Testis (tissue), 2 donors: ENCODE measurements at regions not wholly inside any gene's neighbourhood (a gene's known extent, or its start where the extent isn't known, plus 50 kb on each side); places are given as distances from the start of the nearest gene placed in this dataset.
A peak's percentile ranks its signal among the peaks of the same experiment; 100 is the strongest.
"Not testable (repeated sequence)": the region's sequence is repeated elsewhere in the genome, so short reads cannot be mapped to it uniquely, and the experiment has no call there.

Experiments
- DNase-seq: peaks from one replicate; pipeline ENCODE4 v3.0.0-alpha.2; 2019
- H3K27ac ChIP-seq, 2 donors: fragments of 200-600 bp; sonication (generic); one replicate each; pipeline ENCODE4 v1.5.1; 2019
- H3K27me3 ChIP-seq: fragments of 200-600 bp; sonication (generic); one replicate; pipeline ENCODE4 v1.5.1; 2019
- H3K36me3 ChIP-seq: fragments of 200-600 bp; sonication (generic); one replicate; pipeline ENCODE4 v1.5.1; 2017; ENCODE audit warnings: low read depth; ENCODE audit errors: missing control alignments
- H3K4me1 ChIP-seq: fragments of 200-600 bp; sonication (generic); one replicate; pipeline ENCODE4 v1.5.1; 2019
- H3K4me3 ChIP-seq, 2 donors: fragments of 200-600 bp; sonication (generic); one replicate each; pipeline ENCODE4 v1.5.1; 2017 to 2019
- H3K9me3 ChIP-seq: fragments of 200-600 bp; sonication (generic); one replicate; pipeline ENCODE4 v1.5.1; 2017
- CTCF ChIP-seq, 3 experiments: fragments of 450-650 bp in 2 of 3; fragments of 200-600 bp in 1 of 3; sonication (generic) in 1 of 3; IDR thresholded peaks; one replicate each; pipeline ENCODE4 v1.5.1; 2016 to 2019; ENCODE audit warnings: antibody characterized with exemption in 3 of 3, mild to moderate bottlenecking in 2 of 3, moderate library complexity in 1 of 3
- POLR2A ChIP-seq: fragments of 450-650 bp; IDR thresholded peaks from one replicate; pipeline ENCODE4 v1.6.1; 2017; ENCODE audit warnings: antibody characterized with exemption, mild to moderate bottlenecking, moderate library complexity
- WGBS, 2 donors: methylation state at CpG; one replicate each; pipeline ENCODE4 v1.1.5; 2018; 5-methylcytosine and 5-hydroxymethylcytosine counted together
- intact Hi-C: fragments of 100-400 bp; cut with DNase I; formaldehyde crosslinking; loops from one replicate; pipeline ENCODE4 v1.15.1; 2023; ENCODE audit warnings: low total_unique reads

DNA sequence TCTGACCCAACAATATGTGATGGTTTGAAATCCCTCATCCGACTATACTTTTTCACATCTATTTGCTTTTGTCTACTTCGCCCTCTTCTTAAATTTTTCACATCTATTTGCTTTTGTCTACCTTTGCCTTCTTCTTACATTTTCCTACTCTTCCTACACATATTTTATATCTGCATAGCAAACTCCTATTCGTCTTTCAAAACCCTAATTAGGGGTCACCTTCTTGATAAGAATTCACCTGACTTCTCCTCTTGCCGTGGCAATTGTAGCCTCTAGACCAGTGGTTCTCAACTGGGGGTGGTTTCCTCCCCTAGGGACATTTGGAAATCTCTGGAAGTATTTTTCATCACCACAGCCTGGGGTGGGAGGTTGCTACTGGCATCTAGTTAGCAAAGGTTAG, 607.4 kb downstream of the NTRK3 start:
- 75 to 78% methylated on average over 4 of the region's 4 CpGs for WGBS, 2 donors
- H3K4me1 ChIP-seq = no peaks in the 10 kb centered on the region
- intact Hi-C loops = no loop called here
- no peaks in the 10 kb centered on the region for H3K9me3 ChIP-seq
- TF ChIP-seq POLR2A = no peak
- no peak for TF ChIP-seq CTCF (IDR thresholded peaks at IDR 0.05)
- H3K27me3 ChIP-seq = no peaks in the 10 kb centered on the region
- peak overlapping the region in 1 of 2 donors; percentile 15 for H3K27ac ChIP-seq
- no peaks in the 10 kb centered on the region for H3K36me3 ChIP-seq
- no peak for DNase-seq
- no peak overlapping the region for H3K4me3 ChIP-seq

- Histone ChIP-seq H3K27me3 (no peaks in the 10 kb centered on the region), H3K9me3 (no peaks in the 10 kb centered on the region), H3K27ac (peak overlapping the region in 1 of 2 donors; percentile 3), H3K4me3 (no peak overlapping the region), H3K4me1 (no peaks in the 10 kb centered on the region), H3K36me3 (no peaks in the 10 kb centered on the region)
- 54 to 58% methylated on average over 5 of the region's 5 CpGs for WGBS, 2 donors
- intact Hi-C loops = no loop called here
- no peak for TF ChIP-seq CTCF (IDR thresholded peaks at IDR 0.05)
- no peak for TF ChIP-seq POLR2A
- no peak for DNase-seq
These were observed 608.3 kb downstream of the NTRK3 start for GRCh38 chr15:87648278-87648677.

DNA sequence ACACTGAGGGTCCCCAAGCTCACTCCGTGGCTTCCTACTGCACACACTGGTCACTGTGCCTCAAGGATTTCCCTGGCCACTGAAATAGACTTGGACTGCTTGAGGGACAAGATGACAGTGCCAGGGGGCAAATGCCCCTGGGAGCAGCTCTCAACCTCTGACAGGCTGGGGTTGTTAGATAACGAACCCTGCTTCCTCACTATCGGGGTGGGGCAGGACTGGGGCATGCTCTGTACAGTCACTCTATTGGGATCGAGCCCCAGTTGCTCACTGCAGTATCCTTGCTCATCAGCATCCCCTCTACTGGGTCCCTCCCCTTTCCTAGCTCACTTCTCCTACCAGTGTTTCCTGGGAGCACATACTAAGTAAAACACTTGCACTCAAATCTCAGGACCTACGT, 610.8 kb downstream of the NTRK3 start:
- H3K27ac ChIP-seq = no peak overlapping the region
- no peaks in the 10 kb centered on the region for H3K27me3 ChIP-seq
- 86 to 87% methylated on average over 3 to 5 of the region's 5 CpGs for WGBS, 2 donors
- H3K36me3 ChIP-seq = no peaks in the 10 kb centered on the region
- no peak overlapping the region for H3K4me3 ChIP-seq
- no peaks in the 10 kb centered on the region for H3K9me3 ChIP-seq
- intact Hi-C loops = no loop called here
- no peak for DNase-seq
- H3K4me1 ChIP-seq = no peaks in the 10 kb centered on the region
- TF ChIP-seq POLR2A (no peak), CTCF (IDR thresholded peaks at IDR 0.05) (no peak)

DNA sequence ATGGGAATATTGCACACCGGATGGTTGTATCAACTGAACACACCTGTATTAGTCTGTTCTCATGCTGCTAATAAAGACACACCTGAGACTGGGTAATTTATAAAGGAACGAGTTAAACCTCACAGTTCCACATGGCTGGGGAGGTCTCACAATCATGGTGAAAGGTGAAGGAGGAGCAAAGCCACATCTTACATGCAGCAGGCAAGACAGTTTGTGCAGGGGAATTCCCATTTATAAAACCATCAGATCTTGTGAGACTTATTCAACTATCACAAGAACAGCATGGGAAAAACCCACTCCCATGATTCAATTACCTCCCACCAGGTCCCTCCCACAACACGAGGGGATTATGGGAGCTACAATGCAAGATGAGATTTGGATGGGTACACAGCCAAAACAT, 613.5 kb downstream of the NTRK3 start:
- H3K27ac ChIP-seq, H3K36me3 ChIP-seq, H3K9me3 ChIP-seq, H3K4me3 ChIP-seq, intact Hi-C loops, DNase-seq, H3K4me1 ChIP-seq, H3K27me3 ChIP-seq: not testable (repeated sequence)
- 80% methylated on average over 3 of the region's 3 CpGs for WGBS, 2 donors

- TF ChIP-seq CTCF (IDR thresholded peaks at IDR 0.05) (no peak), POLR2A (no peak)
- Histone ChIP-seq H3K4me1 (no peaks in the 10 kb centered on the region), H3K36me3 (no peaks in the 10 kb centered on the region), H3K9me3 (no peaks in the 10 kb centered on the region), H3K27me3 (no peaks in the 10 kb centered on the region), H3K27ac (no peak overlapping the region), H3K4me3 (no peak overlapping the region)
- DNase-seq = no peak
- WGBS, 2 donors = 71 to 78% methylated on average over 4 of the region's 4 CpGs
- intact Hi-C loops = no loop called here
These were observed 617.1 kb downstream of the NTRK3 start for GRCh38 chr15:87639305-87640011.
